ENCODE measurements at regions not wholly inside any gene's neighbourhood (a gene's known extent, or its start where the extent isn't known, plus 50 kb on each side); places are given as distances from the start of the nearest gene placed in this dataset.

- DNase-seq (ENCODE audit: low read depth) (no peak), FAIRE-seq (no peak)
- peaks cover 1% of the 10 kb centered on the region for H3K4me1 Mint-ChIP-seq (ENCODE audit: low read depth, unreplicated experiment)
- H3K27ac Mint-ChIP-seq (ENCODE audit: unreplicated experiment) = no peak overlapping the region
- H3K4me3 ChIP-seq (ENCODE audit: insufficient read depth, low read depth, low read length) = no peak overlapping the region
- H3K27me3 ChIP-seq (ENCODE audit: insufficient read depth, low read length) = no peaks in the 10 kb centered on the region
- H4K20me1 ChIP-seq (ENCODE audit: insufficient read depth, low read length) = no peaks in the 10 kb centered on the region
- no peaks in the 10 kb centered on the region for H3K79me2 ChIP-seq (ENCODE audit: insufficient read depth, low read length)
- no peaks in the 10 kb centered on the region for H3K9me3 ChIP-seq (ENCODE audit: insufficient read depth, low read depth, low read length)
- H3K4me2 ChIP-seq (ENCODE audit: low read length) = no peak overlapping the region
- no peaks in the 10 kb centered on the region for H3K4me1 ChIP-seq (ENCODE audit: insufficient read depth, low read length)
- H3K36me3 ChIP-seq (ENCODE audit: insufficient read depth, low read length) = no peaks in the 10 kb centered on the region
- H3K9ac ChIP-seq (ENCODE audit: low read length) = no peak overlapping the region
- no peaks in the 10 kb centered on the region for H3K9me3 Mint-ChIP-seq (ENCODE audit: unreplicated experiment)
- no peak overlapping the region for H3K27ac ChIP-seq (ENCODE audit: low read depth, low read length)
- H3K4me3 Mint-ChIP-seq (ENCODE audit: unreplicated experiment) = no peak overlapping the region
- H3K27me3 Mint-ChIP-seq (ENCODE audit: low read depth, unreplicated experiment) = peaks cover 5% of the 10 kb centered on the region
- TF ChIP-seq, protein P1, sequence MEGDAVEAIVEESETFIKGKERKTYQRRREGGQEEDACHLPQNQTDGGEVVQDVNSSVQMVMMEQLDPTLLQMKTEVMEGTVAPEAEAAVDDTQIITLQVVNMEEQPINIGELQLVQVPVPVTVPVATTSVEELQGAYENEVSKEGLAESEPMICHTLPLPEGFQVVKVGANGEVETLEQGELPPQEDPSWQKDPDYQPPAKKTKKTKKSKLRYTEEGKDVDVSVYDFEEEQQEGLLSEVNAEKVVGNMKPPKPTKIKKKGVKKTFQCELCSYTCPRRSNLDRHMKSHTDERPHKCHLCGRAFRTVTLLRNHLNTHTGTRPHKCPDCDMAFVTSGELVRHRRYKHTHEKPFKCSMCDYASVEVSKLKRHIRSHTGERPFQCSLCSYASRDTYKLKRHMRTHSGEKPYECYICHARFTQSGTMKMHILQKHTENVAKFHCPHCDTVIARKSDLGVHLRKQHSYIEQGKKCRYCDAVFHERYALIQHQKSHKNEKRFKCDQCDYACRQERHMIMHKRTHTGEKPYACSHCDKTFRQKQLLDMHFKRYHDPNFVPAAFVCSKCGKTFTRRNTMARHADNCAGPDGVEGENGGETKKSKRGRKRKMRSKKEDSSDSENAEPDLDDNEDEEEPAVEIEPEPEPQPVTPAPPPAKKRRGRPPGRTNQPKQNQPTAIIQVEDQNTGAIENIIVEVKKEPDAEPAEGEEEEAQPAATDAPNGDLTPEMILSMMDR (IDR thresholded peaks at IDR 0.05; ENCODE audit: insufficient read depth, low read depth, low read length) = no peak
- TF ChIP-seq EZH2 (IDR thresholded peaks at IDR 0.05; ENCODE audit: insufficient read depth, low read length) = no peak
- no peak overlapping the region for H2AFZ ChIP-seq (ENCODE audit: low read depth, low read length)
- H3K36me3 Mint-ChIP-seq (ENCODE audit: low read depth, unreplicated experiment) = no peaks in the 10 kb centered on the region
These were observed 178.3 kb downstream of the FBXO8 start for GRCh38 chr4:174105202-174105601.

GRCh38 chr4:174100910-174101309 lies 182.6 kb downstream of the FBXO8 start:
- Mint-ChIP-seq H3K4me3 (ENCODE audit: unreplicated experiment) (no peak overlapping the region), H3K27ac (ENCODE audit: unreplicated experiment) (no peak overlapping the region), H3K36me3 (ENCODE audit: low read depth, unreplicated experiment) (no peaks in the 10 kb centered on the region), H3K27me3 (ENCODE audit: low read depth, unreplicated experiment) (peaks cover 2% of the 10 kb centered on the region), H3K9me3 (ENCODE audit: unreplicated experiment) (no peaks in the 10 kb centered on the region), H3K4me1 (ENCODE audit: low read depth, unreplicated experiment) (no peaks in the 10 kb centered on the region)
- no peak overlapping the region for H3K27ac ChIP-seq (ENCODE audit: low read depth, low read length)
- FAIRE-seq = no peak
- TF ChIP-seq EZH2 (IDR thresholded peaks at IDR 0.05; ENCODE audit: insufficient read depth, low read length) = no peak
- TF ChIP-seq, protein P1 (IDR thresholded peaks at IDR 0.05; ENCODE audit: insufficient read depth, low read depth, low read length) = no peak
- no peak overlapping the region for H3K9ac ChIP-seq (ENCODE audit: low read length)
- H3K4me2 ChIP-seq (ENCODE audit: low read length) = no peak overlapping the region
- no peaks in the 10 kb centered on the region for H3K27me3 ChIP-seq (ENCODE audit: insufficient read depth, low read length)
- H4K20me1 ChIP-seq (ENCODE audit: insufficient read depth, low read length) = no peaks in the 10 kb centered on the region
- no peaks in the 10 kb centered on the region for H3K4me1 ChIP-seq (ENCODE audit: insufficient read depth, low read length)
- H3K4me3 ChIP-seq (ENCODE audit: insufficient read depth, low read depth, low read length) = no peak overlapping the region
- H3K79me2 ChIP-seq (ENCODE audit: insufficient read depth, low read length) = no peaks in the 10 kb centered on the region
- no peaks in the 10 kb centered on the region for H3K36me3 ChIP-seq (ENCODE audit: insufficient read depth, low read length)
- no peak for DNase-seq (ENCODE audit: low read depth)
- no peaks in the 10 kb centered on the region for H3K9me3 ChIP-seq (ENCODE audit: insufficient read depth, low read depth, low read length)
- no peak overlapping the region for H2AFZ ChIP-seq (ENCODE audit: low read depth, low read length)

DNA sequence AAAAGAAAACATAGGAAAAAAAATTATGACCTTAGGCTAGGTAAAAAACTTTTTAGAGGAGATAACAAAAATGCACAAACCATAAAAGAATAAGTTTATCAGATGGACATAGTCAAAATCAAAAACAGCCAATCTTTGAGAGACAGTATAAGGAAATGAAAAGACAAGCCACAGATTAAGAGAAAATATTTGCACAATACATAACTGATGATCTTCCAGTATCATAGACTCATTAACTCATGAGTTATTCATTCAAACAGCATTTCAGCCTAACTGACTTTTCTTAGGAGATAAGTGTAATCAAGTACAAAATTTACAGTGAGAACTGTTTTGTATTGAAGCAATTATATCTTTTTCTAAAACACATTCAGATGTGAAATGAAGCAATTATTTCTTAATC lies 183.8 kb downstream of the FBXO8 start:
- FAIRE-seq (no peak), DNase-seq (ENCODE audit: low read depth) (no peak)
- Histone ChIP-seq H3K9me3 (ENCODE audit: insufficient read depth, low read depth, low read length) (no peaks in the 10 kb centered on the region), H3K27me3 (ENCODE audit: insufficient read depth, low read length) (no peaks in the 10 kb centered on the region), H3K27ac (ENCODE audit: low read depth, low read length) (no peak overlapping the region), H3K36me3 (ENCODE audit: insufficient read depth, low read length) (no peaks in the 10 kb centered on the region), H3K4me3 (ENCODE audit: insufficient read depth, low read depth, low read length) (no peak overlapping the region), H3K4me2 (ENCODE audit: low read length) (no peak overlapping the region), H4K20me1 (ENCODE audit: insufficient read depth, low read length) (no peaks in the 10 kb centered on the region), H3K9ac (ENCODE audit: low read length) (no peak overlapping the region), H2AFZ (ENCODE audit: low read depth, low read length) (no peak overlapping the region), H3K4me1 (ENCODE audit: insufficient read depth, low read length) (no peaks in the 10 kb centered on the region), H3K79me2 (ENCODE audit: insufficient read depth, low read length) (no peaks in the 10 kb centered on the region)
- no peaks in the 10 kb centered on the region for H3K9me3 Mint-ChIP-seq (ENCODE audit: unreplicated experiment)
- no peaks in the 10 kb centered on the region for H3K4me1 Mint-ChIP-seq (ENCODE audit: low read depth, unreplicated experiment)
- H3K27ac Mint-ChIP-seq (ENCODE audit: unreplicated experiment) = no peak overlapping the region
- H3K27me3 Mint-ChIP-seq (ENCODE audit: low read depth, unreplicated experiment) = peaks cover 2% of the 10 kb centered on the region
- TF ChIP-seq, protein P1 (IDR thresholded peaks at IDR 0.05; ENCODE audit: insufficient read depth, low read depth, low read length) = no peak
- TF ChIP-seq EZH2 (IDR thresholded peaks at IDR 0.05; ENCODE audit: insufficient read depth, low read length) = no peak
- no peak overlapping the region for H3K4me3 Mint-ChIP-seq (ENCODE audit: unreplicated experiment)
- no peaks in the 10 kb centered on the region for H3K36me3 Mint-ChIP-seq (ENCODE audit: low read depth, unreplicated experiment)
